Stomach (tissue), 4 donors: ENCODE measurements at regions not wholly inside any gene's neighbourhood (a gene's known extent, or its start where the extent isn't known, plus 50 kb on each side); places are given as distances from the start of the nearest gene placed in this dataset.

Experiments used
- CTCF ChIP-seq, 7 experiments: fragments of 450-650 bp in 4 of 7; fragments of 200-600 bp in 3 of 7; sonication (generic) in 3 of 7; IDR thresholded peaks; one replicate each; pipeline ENCODE4 v1.5.1; 2016 to 2019; ENCODE audit warnings: antibody characterized with exemption in 7 of 7, control low read depth in 2 of 7, mild to moderate bottlenecking in 1 of 7
- POLR2A ChIP-seq, 4 donors: fragments of 450-650 bp; IDR thresholded peaks; one replicate each; pipeline ENCODE4 v1.6.1; 2016; ENCODE audit warnings: antibody characterized with exemption in 4 of 4, control low read depth in 2 of 4, mild to moderate bottlenecking in 1 of 4, moderate library complexity in 1 of 4

GRCh38 chr20:11682285-11682684, 235.4 kb upstream of the BTBD3 start:
- TF ChIP-seq POLR2A (IDR thresholded peaks at IDR 0.05) = no peak
- TF ChIP-seq CTCF (IDR thresholded peaks at IDR 0.05) = no peak
